K562 (cell line): ENCODE measurements at regions not wholly inside any gene's neighbourhood (a gene's known extent, or its start where the extent isn't known, plus 50 kb on each side); places are given as distances from the start of the nearest gene placed in this dataset.

Experiments
- ATAC-seq: fragments of 200-7000 bp; cut with Tn5 transposase; 3 replicates; pipeline ENCODE4 v1.9.1; 2020; ENCODE audit warnings: moderate library complexity
- BruUV-seq: library from RNA; stranded (reverse); fragments of 400-500 nt; replicated peaks from 2 replicates; lab custom pipeline; 2021; lab: Mats Ljungman, UMichigan
- CTCF ChIA-PET: fragments of 300-600 bp; formaldehyde crosslinking; extraction: SDS; loops from one replicate; lab custom pipeline; 2021; ENCODE audit warnings: low intra/inter-chr PET ratio; lab: Yijun Ruan, JAX
- POLR2A ChIA-PET: fragments of 300-600, 350-650 bp; sonication (Branson Sonifier 250); formaldehyde crosslinking; extraction: SDS; loops from one replicate; lab custom pipeline; 2021; ENCODE audit warnings: antibody characterized with exemption, inconsistent platforms; lab: Yijun Ruan, JAX
- DNase-seq, 4 experiments: peaks; one replicate each; pipeline versions ENCODE4 v3.0.0 to v3.0.0-alpha.2; 2011 to 2018; ENCODE audit warnings: low spot score in 3 of 4, mixed read lengths in 3 of 4; ENCODE audit errors: extremely low read depth in 1 of 4
- FAIRE-seq: peaks from 2 replicates; lab custom pipeline; 2011; peaks lifted over from hg19 to GRCh38; lab: Jason Lieb, UNC
- H2AFZ ChIP-seq: 2 replicates; pipeline ENCODE4 v1.6.0; 2011; ENCODE audit warnings: low read depth, low read length, control low read depth, inconsistent platforms
- H3K27ac ChIP-seq: fragments of 200-600 bp; 3 replicates; pipeline ENCODE4 v1.8.0; 2011; ENCODE audit warnings: low read depth, mild to moderate bottlenecking, control low read depth, inconsistent platforms, low read length, moderate library complexity, mixed read lengths; ENCODE audit errors: extremely low read depth
- H3K27me3 ChIP-seq, 2 experiments: fragments of 300-600 bp in 1 of 2; 2 replicates in 1 of 2; 3 replicates in 1 of 2; pipeline versions ENCODE4 v1.6.0 to v1.8.0; 2011; ENCODE audit warnings: inconsistent platforms in 2 of 2, low read length in 2 of 2, mild to moderate bottlenecking in 1 of 2, mixed read lengths in 1 of 2, moderate library complexity in 1 of 2; ENCODE audit not compliant: control insufficient read depth in 2 of 2, insufficient read depth in 2 of 2
- H3K36me3 ChIP-seq: fragments of 300-600 bp; 3 replicates; pipeline ENCODE4 v1.8.0; 2011; ENCODE audit warnings: mild to moderate bottlenecking, low read length, inconsistent platforms; ENCODE audit not compliant: control insufficient read depth, insufficient read depth
- H3K4me1 ChIP-seq, 2 experiments: fragments of 200-600 bp in 1 of 2; replicated peaks in 1 of 2; 2 replicates in 1 of 2; 3 replicates in 1 of 2; pipeline versions ENCODE4 v1.5.1 to v1.8.0; 2011; ENCODE audit warnings: inconsistent platforms in 2 of 2, low read length in 2 of 2, mild to moderate bottlenecking in 1 of 2, mixed read lengths in 1 of 2, moderate library complexity in 1 of 2; ENCODE audit not compliant: control insufficient read depth in 2 of 2, insufficient read depth in 2 of 2
- H3K4me2 ChIP-seq: 2 replicates; pipeline ENCODE4 v1.6.1; 2011; ENCODE audit warnings: low read length, control low read depth, inconsistent platforms, mixed read lengths; ENCODE audit not compliant: insufficient read depth
- H3K4me3 ChIP-seq: fragments of 200-600 bp; sonication (generic), shearing (Covaris generic); 2 replicates; pipeline ENCODE4 v1.5.1; 2016; ENCODE audit warnings: control low read depth, inconsistent platforms
- H3K79me2 ChIP-seq: fragments of 200-600 bp; 3 replicates; pipeline ENCODE4 v1.8.0; 2011; ENCODE audit warnings: low read length, inconsistent platforms; ENCODE audit not compliant: control insufficient read depth, insufficient read depth
- H3K9ac ChIP-seq, 2 experiments: 2 replicates each; pipeline versions ENCODE4 v1.6.0 to v1.6.1; 2011; ENCODE audit warnings: low read depth in 2 of 2, low read length in 2 of 2, control low read depth in 1 of 2, inconsistent platforms in 1 of 2, mild to moderate bottlenecking in 1 of 2, mixed read lengths in 1 of 2; ENCODE audit not compliant: insufficient read depth in 1 of 2
- H3K9me1 ChIP-seq: one replicate; pipeline ENCODE4 v1.6.0; 2011; ENCODE audit warnings: inconsistent platforms, mild to moderate bottlenecking, low read length, moderate library complexity; ENCODE audit not compliant: control insufficient read depth, insufficient read depth
- H3K9me3 ChIP-seq: replicated peaks from 2 replicates; pipeline ENCODE4 v1.5.1; 2011; ENCODE audit warnings: low read depth, low read length, inconsistent platforms; ENCODE audit not compliant: control insufficient read depth, insufficient read depth
- H4K20me1 ChIP-seq: replicated peaks from 2 replicates; pipeline ENCODE4 v1.6.1; 2011; ENCODE audit warnings: low read length, inconsistent platforms, mixed read lengths; ENCODE audit not compliant: control insufficient read depth, insufficient read depth
- JUN ChIP-seq, 2 experiments: sonication (generic) in 1 of 2; formaldehyde crosslinking in 1 of 2; IDR thresholded peaks; 2 replicates each; pipeline versions ENCODE4 v1.6.1 to v1.8.0; 2012 to 2022; ENCODE audit warnings: borderline replicate concordance in 2 of 2, mild to moderate bottlenecking in 2 of 2, improper control_type of control experiment in 1 of 2, low read depth in 1 of 2, low read length in 1 of 2, missing genetic modification reagents in 1 of 2
- MITF ChIP-seq: IDR thresholded peaks from 2 replicates; pipeline ENCODE4 v1.6.1; 2014; ENCODE audit warnings: antibody characterized with exemption
- POLR2B ChIP-seq: fragments of 450-650 bp; IDR thresholded peaks from 2 replicates; pipeline ENCODE4 v1.6.1; 2018; ENCODE audit warnings: low read depth; ENCODE audit not compliant: partially characterized antibody
- ZMIZ1 ChIP-seq, 2 experiments: fragments of 150-350 bp in 1 of 2; IDR thresholded peaks; 2 replicates each; pipeline ENCODE4 v1.6.1; 2012 to 2016; ENCODE audit warnings: low read depth in 2 of 2, low read length in 2 of 2, mild to moderate bottlenecking in 1 of 2, moderate library complexity in 1 of 2
- WGBS: fragments of 100-300 bp; shearing (Covaris generic); methylation state at CpG from one replicate; pipeline ENCODE4 v1.1.6; 2016; ENCODE audit warnings: low coverage, mixed read lengths; ENCODE audit not compliant: insufficient coverage; ENCODE audit errors: missing lambda C conversion rate; 5-methylcytosine and 5-hydroxymethylcytosine counted together
- in situ Hi-C: fragments of 300-500 bp; cut with MboI; formaldehyde crosslinking; loops from 4 replicates; pipeline ENCODE4 v1.15.0; 2018; ENCODE audit warnings: inconsistent platforms, mixed read lengths
- intact Hi-C: fragments of 100-400 bp; cut with micrococcal nuclease; formaldehyde crosslinking; loops from 2 replicates; pipeline ENCODE4 v1.14.2; 2022
- TF ChIP-seq, protein P1 (sequence below): fragments of 450-650 bp; IDR thresholded peaks from 2 replicates; pipeline ENCODE4 v1.6.1; 2016; ENCODE audit warnings: mild to moderate bottlenecking

DNA sequence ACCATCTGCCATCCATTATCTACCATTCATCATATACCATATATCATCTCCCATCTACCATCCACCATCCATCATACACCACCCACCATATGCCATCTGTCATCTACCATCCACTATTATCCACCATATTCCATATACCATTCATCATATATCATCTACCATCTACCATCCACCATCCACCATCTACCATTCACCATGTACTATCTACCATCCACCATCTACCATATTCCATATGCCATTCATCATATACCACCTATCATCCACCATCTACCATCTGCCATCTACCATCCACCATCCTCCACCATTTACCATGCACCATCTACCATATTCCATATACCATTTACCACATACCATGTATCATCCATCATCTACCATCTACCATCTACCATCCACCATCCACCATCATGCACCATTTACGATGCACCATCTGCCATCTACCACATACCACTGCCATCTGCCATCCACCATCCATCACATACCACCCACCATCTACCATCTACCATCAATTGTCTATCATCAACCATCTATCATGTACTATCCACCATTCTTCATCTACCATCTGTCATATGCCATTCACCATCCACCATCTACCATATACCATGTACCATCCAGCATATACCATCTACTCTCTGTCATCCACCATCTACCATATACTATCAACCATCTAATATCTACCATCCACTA, 50.6 kb upstream of the RAB4A start:
- H3K79me2 ChIP-seq, result no peaks in the 10 kb centered on the region
- 0 out of 2 replicates have a peak, but pooled peaks cover 5% of the 10 kb centered on the region for H4K20me1 ChIP-seq
- ChIA-PET CTCF (no interaction called here), POLR2A (no interaction called here)
- no peak overlapping the region for H3K4me3 ChIP-seq
- no peak overlapping the region for H2AFZ ChIP-seq
- in situ Hi-C loops (no loop called here), intact Hi-C loops (no loop called here)
- TF ChIP-seq POLR2B (no peak), MITF (no peak), ZMIZ1 (IDR thresholded peaks at IDR 0.05; ENCODE audit: low read depth in 2 of 2, low read length in 2 of 2) (no peak), JUN (IDR thresholded peaks at IDR 0.05; ENCODE audit: borderline replicate concordance, low read depth, low read length) (no peak), JUN (CRISPR knock-in tag; IDR thresholded peaks at IDR 0.05; ENCODE audit: borderline replicate concordance) (no peak)
- TF ChIP-seq, protein P1, sequence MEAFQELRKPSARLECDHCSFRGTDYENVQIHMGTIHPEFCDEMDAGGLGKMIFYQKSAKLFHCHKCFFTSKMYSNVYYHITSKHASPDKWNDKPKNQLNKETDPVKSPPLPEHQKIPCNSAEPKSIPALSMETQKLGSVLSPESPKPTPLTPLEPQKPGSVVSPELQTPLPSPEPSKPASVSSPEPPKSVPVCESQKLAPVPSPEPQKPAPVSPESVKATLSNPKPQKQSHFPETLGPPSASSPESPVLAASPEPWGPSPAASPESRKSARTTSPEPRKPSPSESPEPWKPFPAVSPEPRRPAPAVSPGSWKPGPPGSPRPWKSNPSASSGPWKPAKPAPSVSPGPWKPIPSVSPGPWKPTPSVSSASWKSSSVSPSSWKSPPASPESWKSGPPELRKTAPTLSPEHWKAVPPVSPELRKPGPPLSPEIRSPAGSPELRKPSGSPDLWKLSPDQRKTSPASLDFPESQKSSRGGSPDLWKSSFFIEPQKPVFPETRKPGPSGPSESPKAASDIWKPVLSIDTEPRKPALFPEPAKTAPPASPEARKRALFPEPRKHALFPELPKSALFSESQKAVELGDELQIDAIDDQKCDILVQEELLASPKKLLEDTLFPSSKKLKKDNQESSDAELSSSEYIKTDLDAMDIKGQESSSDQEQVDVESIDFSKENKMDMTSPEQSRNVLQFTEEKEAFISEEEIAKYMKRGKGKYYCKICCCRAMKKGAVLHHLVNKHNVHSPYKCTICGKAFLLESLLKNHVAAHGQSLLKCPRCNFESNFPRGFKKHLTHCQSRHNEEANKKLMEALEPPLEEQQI, result no peak
- no TSS peak for BruUV-seq
- ATAC-seq (no peak), FAIRE-seq (no peak), DNase-seq (no peak)
- no peak overlapping the region for H3K27ac ChIP-seq
- no peak overlapping the region for H3K9ac ChIP-seq
- H3K4me2 ChIP-seq, result no peak overlapping the region
- no peaks in the 10 kb centered on the region for H3K4me1 ChIP-seq
- H3K9me1 ChIP-seq, result no peaks in the 10 kb centered on the region
- 0% methylated on average over 1 of the region's 1 CpG for whole genome bisulfite sequencing
- H3K36me3 ChIP-seq, result no peaks in the 10 kb centered on the region
- no peaks in the 10 kb centered on the region for H3K9me3 ChIP-seq
- peaks cover 8 to 22% of the 10 kb centered on the region in 2 experiments for H3K27me3 ChIP-seq
